Activated T-cell treated with anti-CD3 and anti-CD28 coated beads, Interleukin-2, amount 50 U/mL, for 24 hours (primary cell): ENCODE measurements at regions not wholly inside any gene's neighbourhood (a gene's known extent, or its start where the extent isn't known, plus 50 kb on each side); places are given as distances from the start of the nearest gene placed in this dataset.
A peak's percentile ranks its signal among the peaks of the same experiment; 100 is the strongest.

Experiments
- DNase-seq: peaks from one replicate; pipeline ENCODE4 v3.0.0-alpha.2; 2020
- H3K27ac Mint-ChIP-seq: 2 replicates; pipeline ENCODE4 v1.8.0; 2020; ENCODE audit warnings: mild to moderate bottlenecking, mixed read lengths
- H3K27me3 Mint-ChIP-seq: 2 replicates; pipeline ENCODE4 v1.8.0; 2020; ENCODE audit warnings: mixed read lengths
- H3K36me3 Mint-ChIP-seq: 2 replicates; pipeline ENCODE4 v1.8.0; 2020; ENCODE audit warnings: low read depth, mixed read lengths
- H3K4me1 Mint-ChIP-seq: 2 replicates; pipeline ENCODE4 v1.8.0; 2020; ENCODE audit warnings: low read depth, mixed read lengths
- H3K4me3 Mint-ChIP-seq: 2 replicates; pipeline ENCODE4 v1.8.0; 2020; ENCODE audit warnings: mild to moderate bottlenecking, moderate library complexity, mixed read lengths
- H3K9me3 Mint-ChIP-seq: 2 replicates; pipeline ENCODE4 v1.8.0; 2020; ENCODE audit warnings: mixed read lengths

GRCh38 chr6:146865756-146866379, 267.1 kb downstream of the ADGB start:
- no peak overlapping the region for H3K27ac Mint-ChIP-seq
- H3K4me1 Mint-ChIP-seq = peaks cover 3% of the 10 kb centered on the region
- DNase-seq = no peak
- H3K4me3 Mint-ChIP-seq = no peak overlapping the region
- no peaks in the 10 kb centered on the region for H3K9me3 Mint-ChIP-seq
- no peaks in the 10 kb centered on the region for H3K36me3 Mint-ChIP-seq
- no peaks in the 10 kb centered on the region for H3K27me3 Mint-ChIP-seq

GRCh38 chr6:146866731-146867414, 268.1 kb downstream of the ADGB start:
- H3K4me3 Mint-ChIP-seq = no peak overlapping the region
- no peak for DNase-seq
- H3K27ac Mint-ChIP-seq = no peak overlapping the region
- H3K27me3 Mint-ChIP-seq = no peaks in the 10 kb centered on the region
- no peaks in the 10 kb centered on the region for H3K36me3 Mint-ChIP-seq
- H3K9me3 Mint-ChIP-seq = no peaks in the 10 kb centered on the region
- peaks cover 5% of the 10 kb centered on the region for H3K4me1 Mint-ChIP-seq

- no peaks in the 10 kb centered on the region for H3K9me3 Mint-ChIP-seq
- H3K4me1 Mint-ChIP-seq = peaks cover 9% of the 10 kb centered on the region
- H3K27ac Mint-ChIP-seq = no peak overlapping the region
- H3K36me3 Mint-ChIP-seq = no peaks in the 10 kb centered on the region
- H3K27me3 Mint-ChIP-seq = no peaks in the 10 kb centered on the region
- H3K4me3 Mint-ChIP-seq = no peak overlapping the region
- no peak for DNase-seq
Observed at GRCh38 chr6:146868671-146869209, 270.0 kb downstream of the ADGB start.

GRCh38 chr6:146870760-146871159, 272.0 kb downstream of the ADGB start:
- Mint-ChIP-seq H3K27me3 (no peaks in the 10 kb centered on the region), H3K4me3 (no peak overlapping the region), H3K9me3 (no peaks in the 10 kb centered on the region), H3K4me1 (peaks cover 19% of the 10 kb centered on the region), H3K27ac (no peak overlapping the region), H3K36me3 (no peaks in the 10 kb centered on the region)
- no peak for DNase-seq

- no peaks in the 10 kb centered on the region for H3K9me3 Mint-ChIP-seq
Observed at GRCh38 chr6:146871611-146872425, 273.0 kb downstream of the ADGB start.

GRCh38 chr6:146872426-146872785, 273.6 kb downstream of the ADGB start:
- Mint-ChIP-seq H3K36me3 (no peaks in the 10 kb centered on the region), H3K27me3 (no peaks in the 10 kb centered on the region), H3K4me1 (peaks cover 35% of the 10 kb centered on the region), H3K4me3 (no peak overlapping the region), H3K9me3 (no peaks in the 10 kb centered on the region), H3K27ac (no peak overlapping the region)
- DNase-seq = no peak

More at GRCh38 chr6:146871611-146872425, 273.0 kb downstream of the ADGB start:
- Mint-ChIP-seq H3K4me3 (no peak overlapping the region), H3K4me1 (peaks cover 30% of the 10 kb centered on the region), H3K36me3 (no peaks in the 10 kb centered on the region), H3K27ac (no peak overlapping the region), H3K27me3 (no peaks in the 10 kb centered on the region)
- no peak for DNase-seq

GRCh38 chr6:146874278-146875018, 275.7 kb downstream of the ADGB start:
- H3K4me3 Mint-ChIP-seq = peak overlapping the region; percentile 32
- no peaks in the 10 kb centered on the region for H3K27me3 Mint-ChIP-seq

GRCh38 chr6:146875927-146876270, 277.1 kb downstream of the ADGB start:
- H3K27me3 Mint-ChIP-seq = no peaks in the 10 kb centered on the region
- H3K9me3 Mint-ChIP-seq = no peaks in the 10 kb centered on the region
- H3K36me3 Mint-ChIP-seq = no peaks in the 10 kb centered on the region
- no peak overlapping the region for H3K4me3 Mint-ChIP-seq
- peak overlapping the region; percentile 89 for H3K27ac Mint-ChIP-seq
- peaks cover 43% of the 10 kb centered on the region for H3K4me1 Mint-ChIP-seq
- no peak for DNase-seq

More at GRCh38 chr6:146874278-146875018, 275.7 kb downstream of the ADGB start:
- no peak for DNase-seq
- peaks cover 46% of the 10 kb centered on the region for H3K4me1 Mint-ChIP-seq
- H3K36me3 Mint-ChIP-seq = no peaks in the 10 kb centered on the region
- no peaks in the 10 kb centered on the region for H3K9me3 Mint-ChIP-seq
- H3K27ac Mint-ChIP-seq = peak overlapping the region; percentile 60

GRCh38 chr6:146876271-146877151, 277.7 kb downstream of the ADGB start:
- DNase-seq = no peak
- Mint-ChIP-seq H3K27me3 (no peaks in the 10 kb centered on the region), H3K27ac (peak overlapping the region; percentile 89), H3K4me3 (no peak overlapping the region), H3K9me3 (no peaks in the 10 kb centered on the region), H3K4me1 (peaks cover 42% of the 10 kb centered on the region), H3K36me3 (no peaks in the 10 kb centered on the region)

- no peak for DNase-seq
- Mint-ChIP-seq H3K9me3 (no peaks in the 10 kb centered on the region), H3K4me3 (no peak overlapping the region), H3K36me3 (no peaks in the 10 kb centered on the region), H3K4me1 (peaks cover 41% of the 10 kb centered on the region), H3K27me3 (no peaks in the 10 kb centered on the region), H3K27ac (no peak overlapping the region)
Observed at GRCh38 chr6:146878168-146878951, 279.6 kb downstream of the ADGB start.

- no peaks in the 10 kb centered on the region for H3K27me3 Mint-ChIP-seq
- peaks cover 36% of the 10 kb centered on the region for H3K4me1 Mint-ChIP-seq
- H3K9me3 Mint-ChIP-seq = no peaks in the 10 kb centered on the region
- no peak for DNase-seq
- no peak overlapping the region for H3K4me3 Mint-ChIP-seq
- H3K36me3 Mint-ChIP-seq = no peaks in the 10 kb centered on the region
- H3K27ac Mint-ChIP-seq = no peak overlapping the region
Observed at GRCh38 chr6:146878952-146879340, 280.2 kb downstream of the ADGB start.

GRCh38 chr6:146879406-146880117, 280.8 kb downstream of the ADGB start:
- Mint-ChIP-seq H3K27me3 (no peaks in the 10 kb centered on the region), H3K27ac (no peak overlapping the region), H3K36me3 (no peaks in the 10 kb centered on the region)

More at GRCh38 chr6:146879406-146880117, 280.8 kb downstream of the ADGB start:
- DNase-seq = no peak
- Mint-ChIP-seq H3K4me3 (no peak overlapping the region), H3K4me1 (peaks cover 31% of the 10 kb centered on the region), H3K9me3 (no peaks in the 10 kb centered on the region)
